HCT116 (cell line): ENCODE measurements at regions not wholly inside any gene's neighbourhood (a gene's known extent, or its start where the extent isn't known, plus 50 kb on each side); places are given as distances from the start of the nearest gene placed in this dataset.

Source experiments
- ATAC-seq: fragments of 200-7000 bp; cut with Tn5 transposase; 2 replicates; pipeline ENCODE4 v1.9.1; 2020; ENCODE audit warnings: mild to moderate bottlenecking, moderate library complexity
- BruUV-seq: library from RNA; stranded (reverse); fragments of 400-500 nt; replicated peaks from 2 replicates; lab custom pipeline; 2021; lab: Mats Ljungman, UMichigan
- CTCF ChIA-PET: fragments of 300-600 bp; sonication (Branson Sonifier 250); formaldehyde crosslinking; loops from one replicate; lab custom pipeline; 2021; ENCODE audit warnings: antibody characterized with exemption; lab: Charles Lee
- POLR2A ChIA-PET: fragments of 300-600, 350-600 bp; sonication (Branson Sonifier 250); formaldehyde crosslinking; loops from one replicate; lab custom pipeline; 2021; ENCODE audit warnings: antibody characterized with exemption; lab: Charles Lee
- RAD21 ChIA-PET, 2 experiments: fragments of 300-600 bp; sonication (Branson Sonifier 250); formaldehyde crosslinking; loops; one replicate each; lab custom pipeline; 2023; ENCODE audit warnings: low total read pairs in 2 of 2; ENCODE audit not compliant: uncharacterized antibody in 2 of 2, unreplicated experiment in 2 of 2, low non-redundant PET in 1 of 2; lab: Charles Lee
- DNase-seq: peaks from one replicate; pipeline ENCODE4 v3.0.0-alpha.2; 2010; ENCODE audit warnings: low read depth, low spot score
- H2AFZ ChIP-seq: fragments of 200-600 bp; shearing (Covaris generic), sonication (generic); 2 replicates; pipeline ENCODE4 v1.6.1; 2017; ENCODE audit warnings: low read depth, mixed run types, mixed read lengths, antibody characterized with exemption, low read length; ENCODE audit not compliant: poor library complexity, severe bottlenecking
- H3K27ac ChIP-seq: 2 replicates; pipeline ENCODE4 v1.5.1; 2012; ENCODE audit warnings: low read depth, low read length
- H3K27me3 ChIP-seq: fragments of 200-600 bp; sonication (generic); 2 replicates; pipeline ENCODE4 v1.6.1; 2016; ENCODE audit warnings: mixed run types, low read length, mixed read lengths; ENCODE audit not compliant: insufficient read depth
- H3K36me3 ChIP-seq, 2 experiments: fragments of 200-500 bp in 1 of 2; fragments of 200-600 bp in 1 of 2; sonication (Bioruptor generic) in 1 of 2; sonication (generic) in 1 of 2; 2 replicates each; pipeline versions ENCODE4 v1.5.1 to v1.6.1; 2014 to 2016; ENCODE audit warnings: low read length in 2 of 2, inconsistent platforms in 1 of 2, mixed read lengths in 1 of 2, mixed run types in 1 of 2; ENCODE audit not compliant: insufficient read depth in 2 of 2, control insufficient read depth in 1 of 2
- H3K4me1 ChIP-seq, 2 experiments: fragments of 200-600 bp in 1 of 2; sonication (generic) in 1 of 2; 2 replicates each; pipeline versions ENCODE4 v1.5.1 to v1.6.1; 2012 to 2017; ENCODE audit warnings: low read length in 2 of 2, inconsistent platforms in 1 of 2, mild to moderate bottlenecking in 1 of 2, mixed read lengths in 1 of 2, mixed run types in 1 of 2, moderate library complexity in 1 of 2; ENCODE audit not compliant: insufficient read depth in 2 of 2, control insufficient read depth in 1 of 2
- H3K4me2 ChIP-seq: fragments of 200-600 bp; sonication (generic); 2 replicates; pipeline ENCODE4 v1.6.1; 2017; ENCODE audit warnings: mixed run types, low read length, mixed read lengths
- H3K4me3 ChIP-seq, 2 experiments: fragments of 200-600 bp in 1 of 2; sonication (generic) in 1 of 2; replicated peaks in 1 of 2; 2 replicates each; pipeline ENCODE4 v1.5.1; 2011 to 2016; ENCODE audit warnings: low read length in 2 of 2, control low read depth in 1 of 2, low read depth in 1 of 2, mild to moderate bottlenecking in 1 of 2, mixed read lengths in 1 of 2, mixed run types in 1 of 2
- H3K79me2 ChIP-seq: fragments of 200-600 bp; sonication (generic); 2 replicates; pipeline ENCODE4 v1.6.1; 2017; ENCODE audit warnings: mild to moderate bottlenecking, mixed run types, low read length, moderate library complexity, mixed read lengths; ENCODE audit not compliant: insufficient read depth
- H3K9ac ChIP-seq: fragments of 200-600 bp; sonication (generic); 2 replicates; pipeline ENCODE4 v1.6.1; 2016; ENCODE audit warnings: low read length, mixed read lengths
- H3K9me2 ChIP-seq: fragments of 200-600 bp; sonication (generic), shearing (Covaris generic); 2 replicates; pipeline ENCODE4 v1.6.1; 2017; ENCODE audit warnings: mixed run types, mild to moderate bottlenecking, moderate library complexity; ENCODE audit not compliant: insufficient read depth
- H3K9me3 ChIP-seq, 2 experiments: fragments of 200-500 bp in 1 of 2; fragments of 200-600 bp in 1 of 2; sonication (Bioruptor generic) in 1 of 2; sonication (generic) in 1 of 2; 2 replicates each; pipeline ENCODE4 v1.6.1; 2014 to 2017; ENCODE audit warnings: low read length in 2 of 2, mixed read lengths in 2 of 2, inconsistent platforms in 1 of 2, low read depth in 1 of 2, mild to moderate bottlenecking in 1 of 2, mixed run types in 1 of 2, moderate library complexity in 1 of 2; ENCODE audit not compliant: control insufficient read depth in 1 of 2, insufficient read depth in 1 of 2
- H4K20me1 ChIP-seq: fragments of 200-600 bp; sonication (generic), shearing (Covaris generic); 2 replicates; pipeline ENCODE4 v1.6.1; 2017; ENCODE audit warnings: mixed run types, mild to moderate bottlenecking, moderate library complexity; ENCODE audit not compliant: insufficient read depth
- CTCF ChIP-seq, 3 experiments: fragments of 200-600 bp in 1 of 3; sonication (generic) in 1 of 3; IDR thresholded peaks in 2 of 3; conservative IDR thresholded peaks in 1 of 3; 2 replicates each; pipeline ENCODE4 v1.5.1; 2012 to 2017; ENCODE audit warnings: low read depth in 2 of 3, low read length in 2 of 3, antibody characterized with exemption in 1 of 3, borderline replicate concordance in 1 of 3, control low read depth in 1 of 3, mild to moderate bottlenecking in 1 of 3, mixed read lengths in 1 of 3, mixed run types in 1 of 3, moderate library complexity in 1 of 3; ENCODE audit not compliant: insufficient read depth in 1 of 3
- ELF1 ChIP-seq: IDR thresholded peaks from 2 replicates; pipeline ENCODE4 v1.6.1; 2012; ENCODE audit warnings: low read depth, borderline replicate concordance
- EZH2 ChIP-seq: fragments of 200-600 bp; sonication (generic); IDR thresholded peaks from 2 replicates; pipeline ENCODE4 v1.6.1; 2017; ENCODE audit warnings: antibody characterized with exemption, mixed run types
- SRF ChIP-seq: IDR thresholded peaks from 2 replicates; pipeline ENCODE4 v1.6.1; 2012; ENCODE audit warnings: low read depth
- YY1 ChIP-seq: IDR thresholded peaks from 2 replicates; pipeline ENCODE4 v1.6.1; 2011; ENCODE audit warnings: low read length, low read depth, moderate library complexity, mild to moderate bottlenecking; ENCODE audit not compliant: insufficient replicate concordance; ENCODE audit errors: extremely low read depth
- ZBTB33 ChIP-seq: IDR thresholded peaks from 2 replicates; pipeline ENCODE4 v1.6.1; 2011; ENCODE audit warnings: mild to moderate bottlenecking, low read length, moderate library complexity; ENCODE audit not compliant: insufficient replicate concordance; ENCODE audit errors: extremely low read depth
- ZNF274 ChIP-seq: fragments of 200-500 bp; sonication (Bioruptor generic); IDR thresholded peaks from 2 replicates; pipeline ENCODE4 v1.6.1; 2014; ENCODE audit warnings: mild to moderate bottlenecking, low read depth, low read length, inconsistent platforms
- intact Hi-C: fragments of 100-400 bp; cut with micrococcal nuclease; formaldehyde crosslinking; loops from 2 replicates; pipeline ENCODE4 v1.10.0; 2022

DNA sequence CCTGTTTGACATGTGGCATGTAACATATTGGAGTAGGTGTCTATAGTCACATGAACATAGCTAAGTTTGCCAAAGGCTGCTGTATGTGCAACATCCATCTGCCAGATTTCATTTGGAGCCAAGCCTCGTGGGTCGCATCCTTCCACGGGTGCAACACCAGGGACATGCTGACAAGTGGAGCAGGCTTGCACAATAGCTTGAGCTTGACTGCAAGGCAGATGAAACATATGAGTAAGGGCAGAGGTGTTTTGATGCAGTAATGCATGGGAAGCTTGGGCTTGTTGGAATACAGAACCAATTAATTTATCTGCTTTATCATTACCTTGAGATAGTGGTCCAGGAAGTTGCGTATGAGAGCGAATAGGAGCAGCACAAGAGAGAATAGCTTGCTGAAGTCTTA is 74.1 kb upstream of the BTN3A2 start:
- Histone ChIP-seq H3K36me3 (no peaks in the 10 kb centered on the region), H3K4me3 (no peak overlapping the region), H3K9me2 (no peaks in the 10 kb centered on the region), H3K4me2 (no peak overlapping the region), H2AFZ (no peak overlapping the region), H3K27me3 (no peaks in the 10 kb centered on the region), H3K9me3 (peaks cover 4 to 10% of the 10 kb centered on the region in 2 experiments; a peak in 3 of 4 replicates), H3K79me2 (no peaks in the 10 kb centered on the region), H4K20me1 (no peaks in the 10 kb centered on the region), H3K27ac (no peak overlapping the region), H3K4me1 (peaks cover 7 to 13% of the 10 kb centered on the region in 2 experiments; a peak in 3 of 4 replicates), H3K9ac (no peak overlapping the region)
- no TSS peak for BruUV-seq
- CTCF ChIA-PET, result no interaction called here
- no peak for DNase-seq
- intact Hi-C loops, result no loop called here
- POLR2A ChIA-PET, result no interaction called here
- TF ChIP-seq ZNF274, result no peak
- no peak for TF ChIP-seq SRF
- TF ChIP-seq ELF1, result no peak
- TF ChIP-seq EZH2, result no peak
- TF ChIP-seq YY1, result no peak
- TF ChIP-seq CTCF (IDR thresholded peaks at IDR 0.05 in 2 of 3, conservative IDR thresholded peaks at IDR 0.05 in 1 of 3; ENCODE audit: borderline replicate concordance in 1 of 3, insufficient read depth in 1 of 3, low read depth in 2 of 3, low read length in 2 of 3), result no peak
- no peak for TF ChIP-seq ZBTB33
- RAD21 ChIA-PET, result no interaction called here
- no peak for ATAC-seq
